Gastrocnemius medialis (tissue), 4 donors: ENCODE measurements at regions not wholly inside any gene's neighbourhood (a gene's known extent, or its start where the extent isn't known, plus 50 kb on each side); places are given as distances from the start of the nearest gene placed in this dataset.

Experiments
- POLR2A ChIP-seq, 2 donors: fragments of 450-650 bp; IDR thresholded peaks; one replicate each; pipeline ENCODE4 v1.6.1; 2017; ENCODE audit warnings: antibody characterized with exemption in 2 of 2, mild to moderate bottlenecking in 2 of 2, moderate library complexity in 2 of 2
- TF ChIP-seq, protein P1 (sequence below), 5 experiments: fragments of 450-650 bp in 3 of 5; fragments of 200-600 bp in 2 of 5; sonication (generic) in 2 of 5; IDR thresholded peaks in 4 of 5; conservative IDR thresholded peaks in 1 of 5; 1 replicate in 4 of 5; 2 replicates in 1 of 5; pipeline ENCODE4 v1.5.1; 2016 to 2019; ENCODE audit warnings: antibody characterized with exemption in 5 of 5, mild to moderate bottlenecking in 3 of 5, moderate library complexity in 3 of 5

DNA sequence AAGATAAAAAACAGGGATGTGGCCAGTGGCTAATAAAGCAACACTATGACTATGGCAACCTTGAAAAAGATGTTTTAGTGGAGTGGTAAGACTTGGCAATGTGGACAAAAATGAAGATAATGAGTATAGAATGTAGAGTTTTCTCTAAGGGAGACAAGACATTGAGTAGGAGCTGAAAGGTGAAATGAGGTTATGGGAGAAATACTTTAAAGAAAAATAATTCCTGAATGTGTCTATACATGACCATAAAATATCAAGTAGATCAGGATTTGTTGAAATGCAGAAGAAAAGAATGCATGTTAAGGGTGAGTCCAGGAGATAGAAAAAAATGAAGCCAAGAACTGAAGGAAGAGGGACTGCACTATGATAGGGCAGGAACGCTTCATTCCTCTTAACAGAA, 101.6 kb upstream of the CARD18 start:
- TF ChIP-seq, protein P1, sequence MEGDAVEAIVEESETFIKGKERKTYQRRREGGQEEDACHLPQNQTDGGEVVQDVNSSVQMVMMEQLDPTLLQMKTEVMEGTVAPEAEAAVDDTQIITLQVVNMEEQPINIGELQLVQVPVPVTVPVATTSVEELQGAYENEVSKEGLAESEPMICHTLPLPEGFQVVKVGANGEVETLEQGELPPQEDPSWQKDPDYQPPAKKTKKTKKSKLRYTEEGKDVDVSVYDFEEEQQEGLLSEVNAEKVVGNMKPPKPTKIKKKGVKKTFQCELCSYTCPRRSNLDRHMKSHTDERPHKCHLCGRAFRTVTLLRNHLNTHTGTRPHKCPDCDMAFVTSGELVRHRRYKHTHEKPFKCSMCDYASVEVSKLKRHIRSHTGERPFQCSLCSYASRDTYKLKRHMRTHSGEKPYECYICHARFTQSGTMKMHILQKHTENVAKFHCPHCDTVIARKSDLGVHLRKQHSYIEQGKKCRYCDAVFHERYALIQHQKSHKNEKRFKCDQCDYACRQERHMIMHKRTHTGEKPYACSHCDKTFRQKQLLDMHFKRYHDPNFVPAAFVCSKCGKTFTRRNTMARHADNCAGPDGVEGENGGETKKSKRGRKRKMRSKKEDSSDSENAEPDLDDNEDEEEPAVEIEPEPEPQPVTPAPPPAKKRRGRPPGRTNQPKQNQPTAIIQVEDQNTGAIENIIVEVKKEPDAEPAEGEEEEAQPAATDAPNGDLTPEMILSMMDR (IDR thresholded peaks at IDR 0.05 in 4 of 5, conservative IDR thresholded peaks at IDR 0.05 in 1 of 5), result no peak
- TF ChIP-seq POLR2A (IDR thresholded peaks at IDR 0.05), result no peak
